ENCODE measurements at regions not wholly inside any gene's neighbourhood (a gene's known extent, or its start where the extent isn't known, plus 50 kb on each side); places are given as distances from the start of the nearest gene placed in this dataset.

- TF ChIP-seq HNF1B (CRISPR knock-in tag; IDR thresholded peaks at IDR 0.05) (peak; percentile 50; the same call in 1 of the 2 replicates), ZFAT (CRISPR knock-in tag; conservative IDR thresholded peaks at IDR 0.05) (no peak), ZNF326 (CRISPR knock-in tag; IDR thresholded peaks at IDR 0.05; ENCODE audit: borderline replicate concordance) (no peak), MXD3 (CRISPR knock-in tag; IDR thresholded peaks at IDR 0.05) (0 out of 2 replicates have a peak, but pooled peaks have one; percentile 21), HMG20A (CRISPR knock-in tag; IDR thresholded peaks at IDR 0.05; ENCODE audit: borderline replicate concordance) (peak; percentile 69; the same call in 1 of the 2 replicates), DMTF1 (CRISPR knock-in tag; IDR thresholded peaks at IDR 0.05) (no peak), SMARCC2 (IDR thresholded peaks at IDR 0.05) (no peak), CSRNP1 (CRISPR knock-in tag; IDR thresholded peaks at IDR 0.05) (no peak), FLYWCH1 (CRISPR knock-in tag; IDR thresholded peaks at IDR 0.05) (no peak), ZNF281 (CRISPR knock-in tag; IDR thresholded peaks at IDR 0.05; ENCODE audit: borderline replicate concordance) (no peak), ZNF362 (CRISPR knock-in tag; IDR thresholded peaks at IDR 0.05; ENCODE audit: borderline replicate concordance) (no peak; the same call in 1 of the 2 replicates), ATF7-NPFF (CRISPR knock-in tag; IDR thresholded peaks at IDR 0.05; ENCODE audit: low read depth) (peak; percentile 56; the same call in 1 of the 2 replicates), ZMYM3 (CRISPR knock-in tag; IDR thresholded peaks at IDR 0.05) (peak; percentile 62; the same call in 1 of the 2 replicates), SRSF4 (IDR thresholded peaks at IDR 0.05; ENCODE audit: low read depth, low read length, poor library complexity, severe bottlenecking) (no peak), ZNF616 (CRISPR knock-in tag; IDR thresholded peaks at IDR 0.05; ENCODE audit: low read depth) (no peak), RFXAP (CRISPR knock-in tag; IDR thresholded peaks at IDR 0.05; ENCODE audit: borderline replicate concordance) (0 out of 2 replicates have a peak, but pooled peaks have one; percentile 53)
Measured at GRCh38 chr3:177516158-177517011, 319.1 kb upstream of the TBL1XR1 start (continued).
